HepG2 (cell line): ENCODE measurements at regions not wholly inside any gene's neighbourhood (a gene's known extent, or its start where the extent isn't known, plus 50 kb on each side); places are given as distances from the start of the nearest gene placed in this dataset.

ENCODE experiments used
- ATAC-seq: fragments of 200-7000 bp; cut with Tn5 transposase; 3 replicates; pipeline ENCODE4 v1.9.1; 2020; ENCODE audit warnings: mild to moderate bottlenecking, moderate library complexity
- BruUV-seq: library from RNA; stranded (reverse); fragments of 400-500 nt; replicated peaks from 2 replicates; lab custom pipeline; 2021; lab: Mats Ljungman, UMichigan
- CTCF ChIA-PET: fragments of 300-600 bp; formaldehyde crosslinking; extraction: SDS; loops from one replicate; lab custom pipeline; 2021; ENCODE audit warnings: low total read pairs, inconsistent platforms, low intra/inter-chr PET ratio; lab: Yijun Ruan, JAX
- POLR2A ChIA-PET: fragments of 350-600 bp; sonication (Branson Sonifier 250); formaldehyde crosslinking; loops from one replicate; lab custom pipeline; 2020; ENCODE audit warnings: antibody characterized with exemption, inconsistent platforms; lab: Yijun Ruan, JAX
- DNase-seq: peaks from one replicate; pipeline ENCODE4 v3.0.0-alpha.2; 2015; ENCODE audit warnings: low spot score
- FAIRE-seq: peaks from 3 replicates; lab custom pipeline; 2011; peaks lifted over from hg19 to GRCh38; lab: Jason Lieb, UNC
- H2AFZ ChIP-seq: one replicate; pipeline ENCODE4 v1.6.1; 2011; ENCODE audit warnings: low read length, inconsistent platforms
- H3K27ac ChIP-seq: fragments of 300-600 bp; 3 replicates; pipeline ENCODE4 v1.8.0; 2011; ENCODE audit warnings: mixed run types, mild to moderate bottlenecking, mixed read lengths, low read length, inconsistent platforms; ENCODE audit not compliant: insufficient read depth; ENCODE audit errors: extremely low read length
- H3K27me3 ChIP-seq, 2 experiments: fragments of 200-600 bp in 1 of 2; 2 replicates in 1 of 2; 3 replicates in 1 of 2; pipeline versions ENCODE4 v1.6.0 to v1.8.0; 2011; ENCODE audit warnings: low read length in 2 of 2, mild to moderate bottlenecking in 2 of 2, moderate library complexity in 2 of 2, inconsistent platforms in 1 of 2; ENCODE audit not compliant: insufficient read depth in 2 of 2, control insufficient read depth in 1 of 2
- H3K36me3 ChIP-seq, 2 experiments: fragments of 200-600 bp in 1 of 2; replicated peaks in 1 of 2; 2 replicates in 1 of 2; 3 replicates in 1 of 2; pipeline versions ENCODE4 v1.5.1 to v1.8.0; 2011; ENCODE audit warnings: low read length in 2 of 2, inconsistent platforms in 1 of 2; ENCODE audit not compliant: insufficient read depth in 2 of 2, control insufficient read depth in 1 of 2
- H3K4me1 ChIP-seq: 2 replicates; pipeline ENCODE4 v1.5.1; 2012; ENCODE audit warnings: low read length, inconsistent platforms; ENCODE audit not compliant: insufficient read depth
- H3K4me2 ChIP-seq: 2 replicates; pipeline ENCODE4 v1.6.0; 2011; ENCODE audit warnings: low read depth, low read length, inconsistent platforms
- H3K4me3 ChIP-seq, 3 experiments: fragments of 200-600 bp in 1 of 3; sonication (generic), shearing (Covaris generic) in 1 of 3; replicated peaks in 1 of 3; 2 replicates each; pipeline ENCODE4 v1.5.1; 2011 to 2016; ENCODE audit warnings: low read length in 3 of 3, inconsistent platforms in 2 of 3, low read depth in 2 of 3, mild to moderate bottlenecking in 2 of 3, control low read depth in 1 of 3, mixed read lengths in 1 of 3; ENCODE audit not compliant: insufficient read depth in 1 of 3
- H3K79me2 ChIP-seq: one replicate; pipeline ENCODE4 v1.6.1; 2011; ENCODE audit warnings: low read length, inconsistent platforms; ENCODE audit not compliant: insufficient read depth
- H3K9ac ChIP-seq: 2 replicates; pipeline ENCODE4 v1.6.0; 2011; ENCODE audit warnings: mild to moderate bottlenecking, low read depth, low read length, inconsistent platforms; ENCODE audit not compliant: insufficient read depth
- H3K9me3 ChIP-seq: 2 replicates; pipeline ENCODE4 v1.5.1; 2012; ENCODE audit warnings: mild to moderate bottlenecking, low read length
- H4K20me1 ChIP-seq: 2 replicates; pipeline ENCODE4 v1.6.0; 2011; ENCODE audit warnings: inconsistent platforms, mild to moderate bottlenecking, low read length, moderate library complexity; ENCODE audit not compliant: insufficient read depth
- ATM ChIP-seq: fragments of 450-650 bp; IDR thresholded peaks from 2 replicates; pipeline ENCODE4 v1.7.1; 2017; ENCODE audit warnings: mild to moderate bottlenecking, borderline replicate concordance
- BRCA1 ChIP-seq: sonication (generic); formaldehyde crosslinking; IDR thresholded peaks from 2 replicates; pipeline ENCODE4 v1.4.0; 2020; ENCODE audit warnings: missing genetic modification reagents
- CBX1 ChIP-seq: IDR thresholded peaks from one replicate; pipeline ENCODE4 v1.6.1; 2016; ENCODE audit warnings: antibody characterized with exemption, low read depth
- FOXO4 ChIP-seq: sonication (generic); formaldehyde crosslinking; conservative IDR thresholded peaks from 2 replicates; pipeline ENCODE4 v1.8.1; 2023; ENCODE audit warnings: missing genetic modification reagents
- HMGXB3 ChIP-seq: sonication (generic); formaldehyde crosslinking; IDR thresholded peaks from 2 replicates; pipeline ENCODE4 v1.4.0; 2020; ENCODE audit warnings: missing genetic modification reagents, borderline replicate concordance
- KDM2A ChIP-seq: sonication (generic); formaldehyde crosslinking; IDR thresholded peaks from 2 replicates; pipeline ENCODE4 v1.4.0; 2020; ENCODE audit warnings: low read depth, missing genetic modification reagents, borderline replicate concordance
- KDM3A ChIP-seq: IDR thresholded peaks from 2 replicates; pipeline ENCODE4 v1.6.1; 2018; ENCODE audit warnings: low read depth, missing compliant biosample characterization
- RARG ChIP-seq: sonication (generic); formaldehyde crosslinking; IDR thresholded peaks from 2 replicates; pipeline ENCODE4 v1.4.0; 2020; ENCODE audit warnings: low read depth, mild to moderate bottlenecking, missing genetic modification reagents
- RBAK ChIP-seq: sonication (generic); formaldehyde crosslinking; IDR thresholded peaks from 2 replicates; pipeline ENCODE4 v1.5.1; 2020; ENCODE audit warnings: mild to moderate bottlenecking, missing genetic modification reagents
- SOX6 ChIP-seq, 2 experiments: fragments of 450-650 bp in 1 of 2; sonication (generic) in 1 of 2; formaldehyde crosslinking in 1 of 2; IDR thresholded peaks; 2 replicates each; pipeline versions ENCODE4 v1.4.0 to v1.6.1; 2017 to 2020; ENCODE audit warnings: antibody characterized with exemption in 1 of 2, mild to moderate bottlenecking in 1 of 2, missing genetic modification reagents in 1 of 2
- ZNF20 ChIP-seq: sonication (generic); formaldehyde crosslinking; IDR thresholded peaks from 2 replicates; pipeline ENCODE4 v1.4.0; 2020; ENCODE audit warnings: mild to moderate bottlenecking, moderate library complexity, missing genetic modification reagents
- ZNF792 ChIP-seq: IDR thresholded peaks from 2 replicates; pipeline ENCODE4 v1.6.1; 2016
- WGBS: methylation state at CpG from one replicate; pipeline ENCODE4 v1.1.6; 2017; ENCODE audit warnings: low lambda C conversion rate; 5-methylcytosine and 5-hydroxymethylcytosine counted together
- in situ Hi-C: cut with HindIII; loops from 2 replicates; pipeline ENCODE4 v1.10.0; 2017; ENCODE audit warnings: low pct_unique_long_range_greater_than_20kb; ENCODE audit not compliant: extremely low pct_ligation_motif_present
- intact Hi-C: fragments of 100-400 bp; cut with micrococcal nuclease; formaldehyde crosslinking; loops from one replicate; pipeline ENCODE4 v1.10.0; 2022; ENCODE audit not compliant: unreplicated experiment
- TF ChIP-seq, protein P1 (sequence below): IDR thresholded peaks from 2 replicates; pipeline ENCODE4 v1.6.1; 2016; ENCODE audit warnings: mild to moderate bottlenecking
- TF ChIP-seq, protein P2 (sequence below): IDR thresholded peaks from 2 replicates; pipeline ENCODE4 v1.6.1; 2012; ENCODE audit warnings: inconsistent platforms
- TF ChIP-seq, protein P3 (sequence below): sonication (generic); formaldehyde crosslinking; IDR thresholded peaks from 2 replicates; pipeline ENCODE4 v1.4.0; 2020; ENCODE audit warnings: missing genetic modification reagents

GRCh38 chr2:138942466-138942865 lies 162.3 kb upstream of the NXPH2 start:
- H3K27ac ChIP-seq, result no peak overlapping the region
- POLR2A ChIA-PET, result no interaction called here
- H3K9me3 ChIP-seq, result no peaks in the 10 kb centered on the region
- no peaks in the 10 kb centered on the region for H4K20me1 ChIP-seq
- no peak overlapping the region for H3K9ac ChIP-seq
- peak overlapping the region; percentile 3 to 49 (median 36); a peak in 3 of 6 replicates for H3K4me3 ChIP-seq
- peak; percentile 100 for ATAC-seq
- H3K79me2 ChIP-seq, result no peaks in the 10 kb centered on the region
- intact Hi-C loops (no loop called here), in situ Hi-C loops (no loop called here)
- peak overlapping the region; percentile 63 for H3K4me2 ChIP-seq
- no TSS peak for BruUV-seq
- no peaks in the 10 kb centered on the region for H3K36me3 ChIP-seq
- CTCF ChIA-PET, result no interaction called here
- H2AFZ ChIP-seq, result peak overlapping the region; percentile 81
- H3K4me1 ChIP-seq, result peaks cover 15% of the 10 kb centered on the region
- WGBS, result 9% methylated on average over 5 of the region's 6 CpGs
- DNase-seq, result peak; percentile 82
- H3K27me3 ChIP-seq, result no peaks in the 10 kb centered on the region
- FAIRE-seq, result no peak
- TF ChIP-seq, protein P1, sequence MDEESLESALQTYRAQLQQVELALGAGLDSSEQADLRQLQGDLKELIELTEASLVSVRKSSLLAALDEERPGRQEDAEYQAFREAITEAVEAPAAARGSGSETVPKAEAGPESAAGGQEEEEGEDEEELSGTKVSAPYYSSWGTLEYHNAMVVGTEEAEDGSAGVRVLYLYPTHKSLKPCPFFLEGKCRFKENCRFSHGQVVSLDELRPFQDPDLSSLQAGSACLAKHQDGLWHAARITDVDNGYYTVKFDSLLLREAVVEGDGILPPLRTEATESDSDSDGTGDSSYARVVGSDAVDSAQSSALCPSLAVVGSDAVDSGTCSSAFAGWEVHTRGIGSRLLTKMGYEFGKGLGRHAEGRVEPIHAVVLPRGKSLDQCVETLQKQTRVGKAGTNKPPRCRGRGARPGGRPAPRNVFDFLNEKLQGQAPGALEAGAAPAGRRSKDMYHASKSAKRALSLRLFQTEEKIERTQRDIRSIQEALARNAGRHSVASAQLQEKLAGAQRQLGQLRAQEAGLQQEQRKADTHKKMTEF, result peak; percentile 38; the same call in 1 of the 2 replicates
- peak; percentile 93 for TF ChIP-seq RBAK (CRISPR knock-in tag)
- TF ChIP-seq BRCA1 (CRISPR knock-in tag), result no peak
- peak; percentile 77 for TF ChIP-seq CBX1
- peak; percentile 59; the same call in 1 of the 2 replicates for TF ChIP-seq HMGXB3 (CRISPR knock-in tag)
- TF ChIP-seq ZNF20 (CRISPR knock-in tag), result no peak
- no peak for TF ChIP-seq ATM
- 0 out of 2 replicates have a peak, but pooled peaks have one; percentile 52 for TF ChIP-seq FOXO4
- peak; percentile 47; the same call in 1 of the 2 replicates for TF ChIP-seq KDM2A (CRISPR knock-in tag)
- TF ChIP-seq, protein P2, sequence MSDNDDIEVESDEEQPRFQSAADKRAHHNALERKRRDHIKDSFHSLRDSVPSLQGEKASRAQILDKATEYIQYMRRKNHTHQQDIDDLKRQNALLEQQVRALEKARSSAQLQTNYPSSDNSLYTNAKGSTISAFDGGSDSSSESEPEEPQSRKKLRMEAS, result 0 out of 2 replicates have a peak, but pooled peaks have one; percentile 16
- no peak for TF ChIP-seq RARG (CRISPR knock-in tag)
- 0 out of 2 replicates have a peak, but pooled peaks have one; percentile 78 for TF ChIP-seq KDM3A (CRISPR knock-in tag)
- TF ChIP-seq, protein P3, sequence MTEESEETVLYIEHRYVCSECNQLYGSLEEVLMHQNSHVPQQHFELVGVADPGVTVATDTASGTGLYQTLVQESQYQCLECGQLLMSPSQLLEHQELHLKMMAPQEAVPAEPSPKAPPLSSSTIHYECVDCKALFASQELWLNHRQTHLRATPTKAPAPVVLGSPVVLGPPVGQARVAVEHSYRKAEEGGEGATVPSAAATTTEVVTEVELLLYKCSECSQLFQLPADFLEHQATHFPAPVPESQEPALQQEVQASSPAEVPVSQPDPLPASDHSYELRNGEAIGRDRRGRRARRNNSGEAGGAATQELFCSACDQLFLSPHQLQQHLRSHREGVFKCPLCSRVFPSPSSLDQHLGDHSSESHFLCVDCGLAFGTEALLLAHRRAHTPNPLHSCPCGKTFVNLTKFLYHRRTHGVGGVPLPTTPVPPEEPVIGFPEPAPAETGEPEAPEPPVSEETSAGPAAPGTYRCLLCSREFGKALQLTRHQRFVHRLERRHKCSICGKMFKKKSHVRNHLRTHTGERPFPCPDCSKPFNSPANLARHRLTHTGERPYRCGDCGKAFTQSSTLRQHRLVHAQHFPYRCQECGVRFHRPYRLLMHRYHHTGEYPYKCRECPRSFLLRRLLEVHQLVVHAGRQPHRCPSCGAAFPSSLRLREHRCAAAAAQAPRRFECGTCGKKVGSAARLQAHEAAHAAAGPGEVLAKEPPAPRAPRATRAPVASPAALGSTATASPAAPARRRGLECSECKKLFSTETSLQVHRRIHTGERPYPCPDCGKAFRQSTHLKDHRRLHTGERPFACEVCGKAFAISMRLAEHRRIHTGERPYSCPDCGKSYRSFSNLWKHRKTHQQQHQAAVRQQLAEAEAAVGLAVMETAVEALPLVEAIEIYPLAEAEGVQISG (CRISPR knock-in tag), result peak; percentile 63; the same call in 1 of the 2 replicates
- no peak for TF ChIP-seq SOX6 (IDR thresholded peaks at IDR 0.05)
- TF ChIP-seq SOX6 (CRISPR knock-in tag; IDR thresholded peaks at IDR 0.05), result peak; percentile 73
- peak; percentile 23; the same call in 1 of the 2 replicates for TF ChIP-seq ZNF792
